Tibial nerve (tissue), 4 donors: ENCODE measurements at regions not wholly inside any gene's neighbourhood (a gene's known extent, or its start where the extent isn't known, plus 50 kb on each side); places are given as distances from the start of the nearest gene placed in this dataset.

ENCODE experiments used
- DNase-seq, 2 donors: peaks; one replicate each; pipeline ENCODE4 v3.0.0-alpha.2; 2019; ENCODE audit warnings: low spot score in 2 of 2
- H3K27ac ChIP-seq, 4 donors: fragments of 200-600 bp; sonication (generic) in 3 of 4; one replicate each; pipeline ENCODE4 v1.5.1; 2017 to 2019; ENCODE audit warnings: mild to moderate bottlenecking in 1 of 4
- H3K27me3 ChIP-seq, 2 donors: fragments of 200-600 bp; sonication (generic) in 1 of 2; one replicate each; pipeline versions ENCODE4 v1.5.1 to v1.6.0; 2017 to 2019
- H3K36me3 ChIP-seq, 3 donors: fragments of 200-600 bp; sonication (generic); one replicate each; pipeline ENCODE4 v1.5.1; 2018 to 2019
- H3K4me1 ChIP-seq, 4 donors: fragments of 200-600 bp; sonication (generic) in 3 of 4; one replicate each; pipeline ENCODE4 v1.5.1; 2017 to 2019
- H3K4me3 ChIP-seq, 4 donors: fragments of 200-600 bp; sonication (generic) in 3 of 4; one replicate each; pipeline ENCODE4 v1.5.1; 2017 to 2019; ENCODE audit warnings: mild to moderate bottlenecking in 1 of 4, moderate library complexity in 1 of 4
- H3K9me3 ChIP-seq, 4 donors: fragments of 200-600 bp; sonication (generic) in 3 of 4; one replicate each; pipeline ENCODE4 v1.5.1; 2017 to 2019
- CTCF ChIP-seq, 5 experiments: fragments of 200-600 bp in 3 of 5; fragments of 450-650 bp in 2 of 5; sonication (generic) in 3 of 5; IDR thresholded peaks; one replicate each; pipeline ENCODE4 v1.5.1; 2016 to 2019; ENCODE audit warnings: antibody characterized with exemption in 5 of 5, mild to moderate bottlenecking in 3 of 5, moderate library complexity in 2 of 5
- EP300 ChIP-seq, 2 donors: sonication (generic); formaldehyde crosslinking; IDR thresholded peaks; one replicate each; pipeline ENCODE4 v1.6.1; 2017; ENCODE audit warnings: antibody characterized with exemption in 2 of 2, mild to moderate bottlenecking in 1 of 2
- POLR2A ChIP-seq, 2 donors: fragments of 450-650 bp; IDR thresholded peaks; one replicate each; pipeline ENCODE4 v1.6.1; 2017; ENCODE audit warnings: antibody characterized with exemption in 2 of 2, mild to moderate bottlenecking in 2 of 2, moderate library complexity in 2 of 2
- WGBS, 2 donors: methylation state at CpG; one replicate each; pipeline ENCODE4 v1.1.5; 2018; 5-methylcytosine and 5-hydroxymethylcytosine counted together

DNA sequence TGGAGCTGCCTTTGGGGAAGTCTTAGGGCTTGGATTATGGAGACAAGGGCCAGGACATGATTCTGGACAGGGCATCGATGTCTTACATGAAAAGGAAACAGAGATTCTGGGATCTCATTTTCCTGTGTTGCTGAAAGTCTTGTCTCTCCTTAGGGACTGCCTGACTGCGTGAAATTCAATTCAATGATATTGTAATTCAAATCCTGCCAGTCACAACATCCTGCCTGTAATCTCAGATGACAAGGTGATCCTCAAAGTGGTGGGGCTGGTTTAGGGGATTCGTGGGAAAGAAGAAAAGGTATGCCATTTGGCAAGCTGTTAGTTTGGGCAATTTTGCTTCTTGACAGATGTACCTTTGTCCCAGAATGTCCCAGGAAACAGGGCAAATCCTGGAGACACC is 129.1 kb downstream of the KBTBD8 start:
- DNase-seq, result no peak
- H3K4me3 ChIP-seq, result no peak overlapping the region
- peaks cover 0 to 22% (median 0%) of the 10 kb centered on the region in 4 donors for H3K9me3 ChIP-seq
- TF ChIP-seq CTCF (IDR thresholded peaks at IDR 0.05) (no peak), EP300 (IDR thresholded peaks at IDR 0.05) (no peak), POLR2A (IDR thresholded peaks at IDR 0.05) (no peak)
- no peak overlapping the region for H3K27ac ChIP-seq
- H3K36me3 ChIP-seq, result no peaks in the 10 kb centered on the region
- H3K27me3 ChIP-seq, result no peaks in the 10 kb centered on the region
- H3K4me1 ChIP-seq, result no peaks in the 10 kb centered on the region
- WGBS, 2 donors, result 57 to 62% methylated on average over 3 of the region's 3 CpGs

DNA sequence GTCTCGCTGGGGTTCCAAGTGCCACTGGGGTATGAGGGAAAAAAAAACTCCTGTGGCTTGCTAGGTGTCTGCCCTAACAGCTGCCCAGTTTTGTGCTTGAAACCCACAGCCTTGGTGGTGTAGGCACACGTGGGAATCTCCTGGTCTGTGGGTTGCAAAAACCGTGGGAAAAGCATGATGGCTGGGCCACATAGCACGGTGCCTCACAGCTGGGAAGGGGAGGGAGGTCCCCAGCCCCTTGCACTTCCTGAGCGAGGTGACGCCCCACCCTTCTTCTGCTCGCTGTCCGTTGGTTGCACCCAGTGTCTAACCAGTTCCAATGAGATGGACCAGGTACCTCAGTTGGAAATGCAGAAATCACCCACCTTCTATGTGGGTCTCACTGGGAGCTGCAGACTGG is 144.3 kb downstream of the KBTBD8 start:
- TF ChIP-seq EP300 (IDR thresholded peaks at IDR 0.05) (no peak), POLR2A (IDR thresholded peaks at IDR 0.05) (no peak), CTCF (IDR thresholded peaks at IDR 0.05) (no peak)
- H3K9me3 ChIP-seq, result peaks cover 0 to 47% (median 0%) of the 10 kb centered on the region in 4 donors
- 91 to 92% methylated on average over 5 to 8 of the region's 8 CpGs for WGBS, 2 donors

GRCh38 chr3:67145738-67146137 is 147.6 kb downstream of the KBTBD8 start:
- Histone ChIP-seq H3K4me3 (no peak overlapping the region), H3K4me1 (no peaks in the 10 kb centered on the region), H3K27me3 (no peaks in the 10 kb centered on the region), H3K27ac (no peak overlapping the region), H3K9me3 (peaks cover 0 to 17% (median 0%) of the 10 kb centered on the region in 4 donors), H3K36me3 (no peaks in the 10 kb centered on the region)
- no peak for TF ChIP-seq POLR2A (IDR thresholded peaks at IDR 0.05)
- no peak for TF ChIP-seq EP300 (IDR thresholded peaks at IDR 0.05)
- TF ChIP-seq CTCF (IDR thresholded peaks at IDR 0.05), result no peak
- no peak for DNase-seq
- WGBS, 2 donors, result 72 to 77% methylated on average over 2 of the region's 2 CpGs

More for the DNA sequence above, 144.3 kb downstream of the KBTBD8 start:
- Histone ChIP-seq H3K36me3 (no peaks in the 10 kb centered on the region), H3K27me3 (no peaks in the 10 kb centered on the region), H3K27ac (no peak overlapping the region), H3K4me1 (no peaks in the 10 kb centered on the region), H3K4me3 (no peak overlapping the region)
- DNase-seq, result no peak

DNA sequence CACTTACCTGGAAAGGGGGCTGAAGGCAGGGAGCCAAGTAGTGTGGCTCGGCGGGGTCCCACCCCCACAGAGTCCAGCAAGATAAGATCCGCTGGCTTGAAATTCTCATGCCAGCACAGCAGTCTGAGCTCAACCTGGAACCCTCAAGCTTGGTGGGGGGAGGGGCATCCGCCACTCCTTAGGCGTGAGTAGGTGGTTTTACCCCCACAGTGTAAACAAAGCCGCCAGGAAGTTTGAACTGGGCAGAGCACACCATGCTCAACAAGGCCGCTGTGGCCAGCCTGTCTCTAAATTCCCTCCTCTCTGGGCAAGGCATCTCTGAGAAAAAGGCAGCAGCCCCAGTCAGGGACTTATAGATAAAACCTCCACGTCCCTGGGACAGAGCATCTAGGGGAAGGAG is 156.3 kb downstream of the KBTBD8 start:
- Histone ChIP-seq H3K36me3 (no peaks in the 10 kb centered on the region), H3K4me1 (no peaks in the 10 kb centered on the region), H3K27me3 (no peaks in the 10 kb centered on the region), H3K4me3 (no peak overlapping the region), H3K9me3 (peaks cover 0 to 41% (median 0%) of the 10 kb centered on the region in 4 donors), H3K27ac (no peak overlapping the region)
- TF ChIP-seq EP300 (IDR thresholded peaks at IDR 0.05) (no peak), POLR2A (IDR thresholded peaks at IDR 0.05) (no peak), CTCF (IDR thresholded peaks at IDR 0.05) (no peak)
- no peak for DNase-seq
- WGBS, 2 donors, result 64 to 79% methylated on average over 6 to 7 of the region's 8 CpGs

DNA sequence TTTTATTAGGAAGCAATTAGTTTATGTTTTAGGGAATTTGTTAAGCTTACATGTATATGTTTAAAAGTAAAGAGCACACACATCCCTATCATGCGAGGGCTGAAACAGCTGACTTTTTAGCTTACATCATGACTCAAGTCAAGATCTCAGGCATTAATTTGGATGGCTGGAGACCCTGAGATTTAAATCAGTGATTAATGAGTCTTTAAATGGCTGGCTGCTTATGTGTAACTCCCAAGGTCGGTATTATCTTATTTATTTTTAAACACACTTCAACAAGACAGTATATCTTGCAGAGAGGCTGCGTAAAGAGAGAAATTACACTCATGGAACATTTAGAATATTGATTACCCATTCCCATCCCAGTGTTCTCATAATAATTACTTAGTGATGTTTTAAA is 169.4 kb downstream of the KBTBD8 start:
- DNase-seq, result no peak
- Histone ChIP-seq H3K9me3 (no peaks in the 10 kb centered on the region), H3K4me3 (no peak overlapping the region), H3K27ac (no peak overlapping the region), H3K36me3 (no peaks in the 10 kb centered on the region), H3K27me3 (no peaks in the 10 kb centered on the region), H3K4me1 (no peaks in the 10 kb centered on the region)
- TF ChIP-seq CTCF (IDR thresholded peaks at IDR 0.05), result no peak
- TF ChIP-seq EP300 (IDR thresholded peaks at IDR 0.05), result no peak
- TF ChIP-seq POLR2A (IDR thresholded peaks at IDR 0.05), result no peak
- WGBS, 2 donors, result 76 to 83% methylated on average over 3 of the region's 3 CpGs
